OCI-LY3 (cell line): ENCODE measurements at regions not wholly inside any gene's neighbourhood (a gene's known extent, or its start where the extent isn't known, plus 50 kb on each side); places are given as distances from the start of the nearest gene placed in this dataset.

Source experiments
- CTCF ChIP-seq: fragments of 200-600, 300-600 bp; sonication (generic); IDR thresholded peaks from 2 replicates; pipeline ENCODE4 v1.5.1; 2014; ENCODE audit warnings: antibody characterized with exemption, low read length, low read depth
- EZH2phosphoT487 ChIP-seq: fragments of 200-600 bp; shearing (Covaris generic); IDR thresholded peaks from 2 replicates; pipeline ENCODE4 v1.6.1; 2018; ENCODE audit warnings: antibody characterized with exemption, mixed run types, low read depth

DNA sequence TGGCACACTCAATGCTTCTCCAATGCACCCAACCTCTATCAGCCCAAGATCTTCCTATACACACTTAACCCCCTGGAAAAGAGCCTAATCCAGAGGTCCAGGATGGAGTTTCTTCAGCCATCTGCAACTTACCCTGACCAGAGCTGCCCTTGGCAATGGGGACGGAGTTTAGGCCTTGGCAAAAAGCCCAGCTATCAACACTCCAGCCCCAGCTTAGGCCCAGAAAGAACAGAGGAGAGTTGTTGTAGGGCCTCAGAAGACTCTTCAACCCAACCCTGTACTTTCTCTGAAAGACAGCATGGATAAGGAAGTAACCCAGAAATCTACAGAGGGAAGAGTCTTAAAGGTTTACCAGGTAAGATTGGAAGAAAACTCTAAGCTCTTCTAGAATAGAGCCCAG, 219.3 kb upstream of the PELI2 start:
- no peak for TF ChIP-seq CTCF
- no peak for TF ChIP-seq EZH2phosphoT487
